ENCODE measurements at regions not wholly inside any gene's neighbourhood (a gene's known extent, or its start where the extent isn't known, plus 50 kb on each side); places are given as distances from the start of the nearest gene placed in this dataset.
A peak's percentile ranks its signal among the peaks of the same experiment; 100 is the strongest.
"Not testable (repeated sequence)": the region's sequence is repeated elsewhere in the genome, so short reads cannot be mapped to it uniquely, and the experiment has no call there.

DNA sequence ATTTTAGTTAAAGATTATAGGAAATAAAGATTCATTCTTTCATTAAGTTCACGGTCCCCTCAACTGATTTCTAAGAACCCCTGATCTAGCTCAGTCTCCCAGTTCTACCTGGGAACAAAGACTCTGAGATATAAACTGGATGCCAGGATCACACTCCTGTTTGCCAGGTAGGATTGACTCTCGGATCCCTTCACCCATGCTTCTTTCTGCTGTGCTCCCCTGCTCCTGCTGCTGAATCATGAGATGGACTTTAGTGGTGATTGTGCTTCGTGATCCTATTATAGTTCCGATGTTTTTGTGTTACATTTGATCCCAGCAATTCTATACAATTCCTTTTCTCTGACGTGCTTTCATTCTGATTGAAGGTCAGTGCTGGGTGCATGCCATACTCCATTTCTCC is 733.1 kb upstream of the TPTE start:
- not testable (repeated sequence) for DNase-seq (ENCODE audit: low read depth)

DNA sequence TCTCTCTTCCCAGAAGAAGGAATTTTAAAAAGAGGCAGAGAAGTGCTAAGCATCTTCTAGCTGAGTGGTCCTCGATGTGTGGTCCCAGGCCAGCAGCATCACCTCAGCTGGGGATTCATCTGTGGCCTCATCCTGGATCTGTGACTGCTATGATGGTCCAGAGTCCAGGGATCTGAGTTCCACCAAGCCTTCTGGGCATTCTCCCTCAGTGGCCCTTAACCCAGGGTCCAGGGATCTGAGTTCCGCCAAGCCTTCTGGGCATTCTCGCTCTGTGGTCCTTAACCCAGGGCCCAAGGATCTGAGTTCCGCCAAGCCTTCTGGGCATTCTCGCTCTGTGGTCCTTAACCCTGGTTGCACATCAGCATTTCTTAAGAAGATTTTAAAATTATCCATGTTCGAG is 731.0 kb upstream of the TPTE start:
- DNase-seq (ENCODE audit: low read depth): not testable (repeated sequence)

DNA sequence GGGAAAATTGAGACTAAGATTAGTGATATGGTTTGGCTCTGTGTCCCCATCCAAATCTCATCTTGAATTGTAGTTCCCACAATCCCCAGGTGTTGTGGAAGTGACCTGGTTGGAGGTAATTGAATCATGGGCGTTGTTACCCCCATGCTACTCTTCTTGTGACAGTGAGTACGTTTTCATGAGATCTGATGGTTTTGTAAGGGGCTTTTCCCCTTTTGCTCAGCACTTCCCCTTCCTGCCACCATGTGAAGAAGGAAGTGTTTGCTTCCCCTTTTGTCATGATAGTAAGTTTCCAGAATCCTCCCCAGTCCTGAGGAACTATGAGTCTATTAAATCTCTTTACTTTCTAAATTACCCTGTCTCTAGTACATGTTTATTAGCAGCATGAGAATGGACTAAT is 729.9 kb upstream of the TPTE start:
- not testable (repeated sequence) for DNase-seq (ENCODE audit: low read depth)

DNA sequence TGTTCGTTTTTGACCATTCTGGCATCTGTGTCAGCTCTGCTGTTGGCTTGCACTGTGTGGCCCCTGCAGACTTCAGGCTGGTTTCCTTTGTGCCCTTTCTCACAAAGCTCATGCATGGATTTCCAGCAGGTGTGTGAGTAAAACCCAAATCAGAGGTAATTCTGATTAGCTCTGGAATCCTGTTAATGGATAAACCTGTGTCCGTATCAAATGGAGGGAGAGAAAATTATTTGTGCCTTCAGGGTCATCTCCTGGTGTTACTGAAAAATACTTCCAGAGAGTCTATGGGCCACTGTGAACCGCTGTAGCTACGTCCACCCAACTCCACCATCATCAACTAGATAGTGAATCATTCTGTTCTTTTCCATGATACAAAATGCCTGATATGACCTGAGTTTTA is 726.1 kb upstream of the TPTE start:
- not testable (repeated sequence) for DNase-seq (ENCODE audit: low read depth)

DNA sequence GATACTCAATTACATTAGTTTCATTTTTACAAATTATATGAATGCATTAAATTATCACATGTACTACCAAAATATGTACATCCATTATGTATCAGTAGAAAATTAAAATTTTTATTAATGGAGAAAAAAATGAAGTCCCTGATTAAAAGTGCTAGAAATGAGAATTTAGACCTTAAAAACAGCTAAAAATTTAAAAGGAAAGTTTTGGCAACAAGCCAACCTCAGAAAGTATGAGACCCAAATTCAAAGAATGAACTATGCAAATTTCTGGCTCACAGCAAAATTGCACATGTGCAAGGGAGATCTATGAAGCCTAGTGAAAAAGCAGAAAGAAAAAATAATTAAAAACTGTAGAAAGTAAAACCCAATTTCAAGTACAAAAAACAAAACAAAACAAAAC is 725.1 kb upstream of the TPTE start:
- peak; percentile 0 for DNase-seq (ENCODE audit: low read depth)

DNA sequence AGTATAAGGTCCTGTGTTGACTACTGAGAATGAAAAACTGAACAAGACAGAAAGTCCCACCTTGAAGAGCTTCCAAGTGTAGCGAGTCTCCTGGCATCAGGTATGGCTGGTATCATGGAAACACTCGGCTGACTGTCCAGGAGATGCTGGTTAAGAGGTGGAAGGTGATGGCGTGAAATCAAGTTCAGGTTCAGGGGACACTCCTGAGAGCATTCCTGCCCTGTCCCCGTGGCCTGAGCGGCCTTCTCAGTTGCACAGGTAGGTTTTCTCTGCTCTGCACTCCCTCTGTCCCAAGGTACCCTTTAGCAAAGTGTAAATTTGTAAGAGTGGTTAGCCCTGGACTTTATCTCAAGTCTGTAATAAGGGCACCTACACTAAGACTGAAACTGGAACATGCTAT is 713.7 kb upstream of the TPTE start:
- not testable (repeated sequence) for DNase-seq (ENCODE audit: low read depth)

DNA sequence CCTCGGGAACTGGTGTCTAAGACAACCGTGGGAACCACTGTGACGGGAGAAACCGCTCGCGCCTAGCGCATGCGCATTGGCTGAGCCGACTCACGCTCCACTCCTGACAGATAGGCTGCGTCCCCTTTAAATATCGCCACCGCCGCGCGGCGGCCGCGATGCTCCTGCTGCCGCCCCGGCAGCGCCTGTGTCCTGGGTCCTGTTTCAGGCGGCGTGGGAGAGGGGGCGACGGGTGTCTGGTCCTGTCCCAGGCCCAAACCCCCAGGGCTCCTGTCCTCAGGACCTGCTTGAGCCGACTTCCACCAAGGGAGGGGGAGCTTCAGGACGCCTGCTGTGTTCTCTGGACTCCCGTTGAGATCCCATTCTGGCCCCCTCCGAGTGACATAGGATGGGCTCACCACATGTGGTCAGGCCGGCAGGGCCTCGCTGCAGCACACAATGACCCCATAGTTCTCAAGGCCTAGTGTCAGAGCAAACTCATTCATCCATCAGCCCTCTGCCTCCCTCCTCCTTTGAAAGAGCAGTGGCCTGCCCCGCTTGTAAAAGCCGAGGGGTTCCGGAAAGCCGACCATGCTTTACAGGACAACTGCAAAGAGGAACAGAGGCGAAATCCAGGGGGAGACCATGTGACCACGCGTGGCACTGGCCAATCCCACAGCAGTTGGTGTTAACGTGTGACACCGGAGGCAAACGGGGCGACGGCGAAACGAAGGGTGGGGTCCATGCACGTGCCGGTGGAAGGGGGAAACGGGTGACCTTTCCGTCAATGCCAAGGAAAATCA is 710.0 kb upstream of the TPTE start:
- not testable (repeated sequence) for DNase-seq (ENCODE audit: low read depth)

DNA sequence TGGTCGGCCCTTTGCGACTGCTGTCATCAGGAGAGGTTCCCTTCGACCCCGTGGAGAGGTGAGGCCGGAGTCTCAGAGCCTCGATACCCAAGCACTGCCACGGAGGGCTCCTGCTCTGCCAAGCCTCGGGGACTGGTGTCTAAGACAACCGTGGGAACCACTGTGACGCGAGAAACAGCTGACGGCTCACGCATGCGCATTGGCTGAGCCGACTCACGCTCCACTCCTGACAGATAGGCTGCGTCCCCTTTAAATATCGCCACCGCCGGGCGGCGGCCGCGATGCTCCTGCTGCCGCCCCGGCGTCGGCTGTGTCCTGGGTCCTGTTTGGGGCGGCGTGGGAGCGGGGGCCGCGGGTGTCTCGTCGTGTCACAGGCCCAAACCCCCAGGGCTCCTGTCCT is 708.9 kb upstream of the TPTE start:
- not testable (repeated sequence) for DNase-seq (ENCODE audit: low read depth)

DNA sequence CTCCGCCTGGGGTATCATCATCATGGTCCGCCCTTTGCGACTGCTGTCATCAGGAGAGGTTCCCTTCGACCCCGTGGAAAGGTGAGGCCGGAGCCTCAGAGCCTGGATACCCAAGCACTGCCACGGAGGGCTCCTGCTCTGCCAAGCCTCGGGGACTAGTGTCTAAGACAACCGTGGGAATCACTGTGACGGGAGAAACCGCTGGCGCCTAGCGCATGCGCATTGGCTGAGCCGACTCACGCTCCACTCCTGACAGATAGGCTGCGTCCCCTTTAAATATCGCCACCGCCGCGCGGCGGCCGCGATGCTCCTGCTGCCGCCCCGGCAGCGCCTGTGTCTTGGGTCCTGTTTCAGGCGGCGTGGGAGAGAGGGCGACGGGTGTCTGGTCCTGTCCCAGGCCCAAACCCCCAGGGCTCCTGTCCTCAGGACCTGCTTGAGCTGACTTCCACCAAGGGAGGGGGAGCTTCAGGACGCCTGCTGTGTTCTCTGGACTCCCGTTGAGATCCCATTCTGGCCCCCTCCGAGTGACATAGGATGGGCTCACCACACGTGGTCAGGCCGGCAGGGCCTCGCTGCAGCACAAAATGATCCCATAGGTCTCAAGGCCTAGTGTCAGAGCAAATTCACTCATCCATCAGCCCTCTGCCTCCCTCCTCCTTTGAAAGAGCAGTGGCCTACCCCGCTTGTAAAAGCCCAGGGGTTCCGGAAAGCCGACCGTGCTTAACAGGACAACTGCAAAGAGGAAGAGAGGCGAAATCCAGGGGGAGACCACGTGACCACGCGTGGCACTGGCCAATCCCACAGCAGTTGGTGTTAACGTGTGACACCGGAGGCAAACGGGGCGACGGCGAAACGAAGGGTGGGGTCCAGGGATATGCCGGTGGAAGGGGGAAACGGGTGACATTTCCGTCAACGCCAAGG is 707.2 kb upstream of the TPTE start:
- DNase-seq (ENCODE audit: low read depth): not testable (repeated sequence)

DNA sequence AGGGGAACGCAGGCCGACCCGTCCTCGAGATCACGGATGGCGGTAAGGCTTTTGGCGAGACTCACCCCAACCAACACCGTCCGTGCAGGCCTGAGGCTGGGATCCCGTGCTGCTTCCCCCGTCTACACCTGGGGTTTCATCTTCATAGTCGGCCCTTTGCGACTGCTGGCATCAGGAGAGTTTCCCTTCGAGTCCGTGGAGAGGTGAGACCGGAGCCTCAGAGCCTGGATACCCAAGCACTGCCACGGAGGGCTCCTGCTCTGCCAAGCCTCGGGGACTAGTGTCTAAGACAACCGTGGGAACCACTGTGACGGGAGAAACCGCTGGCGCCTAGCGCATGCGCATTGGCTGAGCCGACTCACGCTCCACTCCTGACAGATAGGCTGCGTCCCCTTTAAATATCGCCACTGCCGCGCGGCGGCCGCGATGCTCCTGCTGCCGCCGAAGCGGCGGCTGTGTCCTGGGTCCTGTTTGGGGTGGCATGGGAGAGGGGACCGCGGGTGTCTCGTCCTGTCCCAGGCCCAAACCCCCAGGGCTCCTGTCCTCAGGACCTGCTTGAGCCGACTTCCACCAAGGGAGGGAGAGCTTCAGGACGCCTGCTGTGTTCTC is 706.1 kb upstream of the TPTE start:
- DNase-seq (ENCODE audit: low read depth): not testable (repeated sequence)

DNA sequence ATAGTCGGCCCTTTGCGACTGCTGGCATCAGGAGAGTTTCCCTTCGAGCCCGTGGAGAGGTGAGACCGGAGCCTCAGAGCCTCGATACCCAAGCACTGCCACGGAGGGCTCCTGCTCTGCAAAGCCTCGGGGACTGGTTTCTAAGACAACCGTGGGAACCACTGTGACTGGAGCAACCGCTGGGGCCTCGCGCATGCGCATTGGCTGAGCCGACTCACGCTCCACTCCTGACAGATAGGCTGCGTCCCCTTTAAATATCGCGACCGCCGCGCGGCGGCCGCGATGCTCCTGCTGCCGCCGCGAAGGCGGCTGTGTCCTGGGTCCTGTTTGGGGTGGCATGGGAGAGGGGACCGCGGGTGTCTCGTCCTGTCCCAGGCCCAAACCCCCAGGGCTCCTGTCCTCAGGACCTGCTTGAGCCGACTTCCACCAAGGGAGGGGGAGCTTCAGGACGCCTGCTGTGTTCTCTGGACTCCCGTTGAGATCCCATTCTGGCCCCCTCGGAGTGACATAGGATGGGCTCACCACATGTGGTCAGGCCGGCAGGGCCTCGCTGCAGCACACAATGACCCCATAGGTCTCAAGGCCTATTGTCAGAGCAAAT is 704.5 kb upstream of the TPTE start:
- not testable (repeated sequence) for DNase-seq (ENCODE audit: low read depth)

DNA sequence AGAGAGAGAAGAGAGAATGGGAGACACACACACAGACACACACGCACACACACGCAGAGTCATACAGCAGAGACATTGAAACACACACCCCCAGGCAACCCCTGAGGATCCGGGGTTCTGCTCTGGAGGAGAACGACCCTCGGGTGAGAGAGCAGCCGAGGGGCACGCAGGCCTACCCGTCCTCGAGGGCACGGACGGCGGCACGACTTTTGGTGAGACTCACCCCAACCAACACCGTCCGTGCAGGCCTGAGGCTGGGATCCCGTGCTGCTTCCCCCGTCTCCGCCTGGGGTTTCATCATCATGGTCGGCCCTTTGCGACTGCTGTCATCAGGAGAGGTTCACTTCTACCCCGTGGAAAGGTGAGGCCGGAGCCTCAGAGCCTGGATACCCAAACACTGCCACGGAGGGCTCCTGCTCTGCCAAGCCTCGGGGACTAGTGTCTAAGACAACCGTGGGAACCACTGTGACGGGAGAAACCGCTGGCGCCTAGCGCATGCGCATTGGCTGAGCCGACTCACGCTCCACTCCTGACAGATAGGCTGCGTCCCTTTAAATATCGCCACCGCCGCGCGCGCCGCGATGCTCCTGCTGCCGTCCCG is 703.4 kb upstream of the TPTE start:
- not testable (repeated sequence) for DNase-seq (ENCODE audit: low read depth)

DNA sequence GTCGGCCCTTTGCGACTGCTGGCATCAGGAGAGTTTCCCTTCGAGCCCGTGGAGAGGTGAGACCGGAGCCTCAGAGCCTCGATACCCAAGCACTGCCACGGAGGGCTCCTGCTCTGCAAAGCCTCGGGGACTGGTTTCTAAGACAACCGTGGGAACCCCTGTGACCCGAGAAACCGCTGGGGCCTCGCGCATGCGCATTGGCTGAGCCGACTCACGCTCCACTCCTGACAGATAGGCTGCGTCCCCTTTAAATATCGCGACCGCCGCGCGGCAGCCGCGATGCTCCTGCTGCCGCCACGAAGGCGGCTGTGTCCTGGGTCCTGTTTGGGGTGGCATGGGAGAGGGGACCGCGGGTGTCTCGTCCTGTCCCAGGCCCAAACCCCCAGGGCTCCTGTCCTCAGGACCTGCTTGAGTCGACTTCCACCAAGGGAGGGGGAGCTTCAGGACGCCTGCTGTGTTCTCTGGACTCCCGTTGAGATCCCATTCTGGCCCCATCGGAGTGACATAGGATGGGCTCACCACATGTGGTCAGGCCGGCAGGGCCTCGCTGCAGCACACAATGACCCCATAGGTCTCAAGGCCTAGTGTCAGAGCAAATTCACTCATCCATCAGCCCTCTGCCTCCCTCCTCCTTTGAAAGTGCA is 701.7 kb upstream of the TPTE start:
- DNase-seq (ENCODE audit: low read depth): not testable (repeated sequence)

DNA sequence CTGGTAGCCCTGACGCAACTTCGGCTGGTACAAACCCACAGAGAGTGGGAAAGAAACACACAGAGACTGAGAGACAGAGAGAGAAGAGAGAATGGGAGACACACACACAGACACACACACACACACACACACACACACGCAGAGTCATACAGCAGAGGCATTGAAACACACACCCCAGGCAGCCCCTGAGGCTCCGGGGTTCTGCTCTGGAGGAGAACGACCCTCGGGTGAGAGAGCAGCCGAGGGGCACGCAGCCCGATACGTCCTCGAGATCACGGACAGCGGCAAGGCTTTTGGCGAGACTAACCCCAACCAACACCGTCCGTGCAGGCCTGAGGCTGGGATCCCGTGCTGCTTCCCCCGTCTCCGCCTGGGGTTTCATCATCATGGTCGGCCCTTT is 700.8 kb upstream of the TPTE start:
- not testable (repeated sequence) for DNase-seq (ENCODE audit: low read depth)

DNA sequence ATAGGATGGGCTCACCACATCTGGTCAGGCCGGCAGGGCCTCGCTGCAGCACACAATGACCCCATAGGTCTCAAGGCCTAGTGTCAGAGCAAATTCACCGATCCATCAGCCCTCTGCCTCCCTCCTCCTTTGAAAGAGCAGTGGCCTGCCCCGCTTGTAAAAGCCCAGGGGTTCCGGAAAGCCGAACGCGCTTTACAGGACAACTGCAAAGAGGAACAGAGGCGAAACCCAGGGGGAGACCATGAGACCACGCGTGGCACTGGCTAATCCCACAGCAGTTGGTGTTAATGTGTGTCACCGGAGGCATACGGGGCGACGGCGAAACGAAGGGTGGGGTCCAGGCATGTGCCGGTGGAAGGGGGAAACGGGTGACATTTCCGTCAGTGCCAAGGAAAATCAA is 699.9 kb upstream of the TPTE start:
- DNase-seq (ENCODE audit: low read depth): not testable (repeated sequence)

DNA sequence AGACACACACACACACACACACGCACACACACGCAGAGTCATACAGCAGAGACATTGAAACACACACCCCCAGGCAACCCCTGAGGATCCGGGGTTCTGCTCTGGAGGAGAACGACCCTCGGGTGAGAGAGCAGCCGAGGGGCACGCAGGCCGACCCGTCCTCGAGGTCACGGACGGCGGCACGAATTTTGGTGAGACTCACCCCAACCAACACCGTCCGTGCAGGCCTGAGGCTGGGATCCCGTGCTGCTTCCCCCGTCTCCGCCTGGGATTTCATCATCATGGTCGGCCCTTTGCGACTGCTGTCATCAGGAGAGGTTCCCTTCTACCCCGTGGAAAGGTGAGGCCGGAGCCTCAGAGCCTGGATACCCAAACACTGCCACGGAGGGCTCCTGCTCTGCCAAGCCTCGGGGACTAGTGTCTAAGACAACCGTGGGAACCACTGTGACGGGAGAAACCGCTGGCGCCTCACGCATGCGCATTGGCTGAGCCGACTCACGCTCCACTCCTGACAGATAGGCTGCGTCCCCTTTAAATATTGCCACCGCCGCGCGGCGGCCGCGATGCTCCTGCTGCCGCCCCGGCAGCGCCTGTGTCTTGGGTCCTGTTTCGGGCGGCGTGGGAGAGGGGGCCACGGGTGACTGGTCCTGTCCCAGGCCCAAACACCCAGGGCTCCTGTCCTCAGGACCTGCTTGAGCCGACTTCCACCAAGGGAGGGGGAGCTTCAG is 699.1 kb upstream of the TPTE start:
- not testable (repeated sequence) for DNase-seq (ENCODE audit: low read depth)

DNA sequence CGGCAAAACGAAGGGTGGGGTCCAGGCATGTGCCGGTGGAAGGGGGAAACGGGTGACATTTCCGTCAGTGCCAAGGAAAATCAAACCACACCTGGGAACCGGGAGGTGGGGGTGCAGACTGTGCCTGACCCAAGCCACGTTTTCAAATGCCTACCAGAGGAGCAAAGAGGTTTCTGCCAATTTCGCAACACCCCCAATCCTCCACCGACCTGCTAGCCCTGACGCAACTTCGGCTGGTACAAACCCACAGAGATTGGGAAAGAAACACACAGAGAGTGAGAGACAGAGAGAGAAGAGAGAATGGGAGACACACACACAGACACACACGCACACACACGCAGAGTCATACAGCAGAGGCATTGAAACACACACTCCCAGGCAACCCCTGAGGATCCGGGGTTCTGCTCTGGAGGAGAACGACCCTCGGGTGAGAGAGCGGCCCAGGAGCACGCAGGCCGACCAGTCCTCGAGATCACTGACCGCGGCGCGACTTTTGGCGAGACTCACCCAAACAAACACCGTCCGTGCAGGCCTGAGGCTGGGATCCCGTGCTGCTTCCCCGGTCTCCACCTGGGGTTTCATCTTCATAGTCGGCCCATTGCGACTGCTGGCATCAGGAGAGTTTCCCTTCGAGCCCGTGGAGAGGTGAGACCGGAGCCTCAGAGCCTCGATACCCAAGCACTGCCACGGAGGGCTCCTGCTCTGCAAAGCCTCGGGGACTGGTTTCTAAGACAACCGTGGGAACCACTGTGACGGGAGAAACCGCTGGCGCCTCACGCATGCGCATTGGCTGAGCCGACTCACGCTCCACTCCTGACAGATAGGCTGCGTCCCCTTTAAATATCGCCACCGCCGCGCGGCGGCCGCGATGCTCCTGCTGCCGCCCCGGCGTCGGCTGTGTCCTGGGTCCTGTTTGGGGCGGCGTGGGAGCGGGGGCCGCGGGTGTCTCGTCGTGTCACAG is 697.9 kb upstream of the TPTE start:
- DNase-seq (ENCODE audit: low read depth): not testable (repeated sequence)

DNA sequence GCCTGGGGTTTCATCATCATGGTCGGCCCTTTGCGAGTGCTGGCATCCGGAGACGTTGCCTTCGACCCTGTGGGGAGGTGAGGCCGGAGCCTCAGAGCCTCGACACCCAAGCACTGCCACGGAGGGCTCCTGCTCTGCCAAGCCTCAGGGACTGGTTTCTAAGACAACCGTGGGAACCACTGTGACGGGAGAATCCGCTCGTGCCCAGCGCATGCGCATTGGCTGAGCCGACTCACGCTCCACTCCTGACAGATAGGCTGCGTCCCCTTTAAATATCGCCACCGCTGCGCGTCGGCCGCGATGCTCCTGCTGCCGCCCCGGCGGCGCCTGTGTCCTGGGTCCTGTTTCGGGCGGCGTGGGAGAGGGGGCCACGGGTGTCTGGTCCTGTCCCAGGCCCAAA is 690.6 kb upstream of the TPTE start:
- DNase-seq (ENCODE audit: low read depth): not testable (repeated sequence)

DNA sequence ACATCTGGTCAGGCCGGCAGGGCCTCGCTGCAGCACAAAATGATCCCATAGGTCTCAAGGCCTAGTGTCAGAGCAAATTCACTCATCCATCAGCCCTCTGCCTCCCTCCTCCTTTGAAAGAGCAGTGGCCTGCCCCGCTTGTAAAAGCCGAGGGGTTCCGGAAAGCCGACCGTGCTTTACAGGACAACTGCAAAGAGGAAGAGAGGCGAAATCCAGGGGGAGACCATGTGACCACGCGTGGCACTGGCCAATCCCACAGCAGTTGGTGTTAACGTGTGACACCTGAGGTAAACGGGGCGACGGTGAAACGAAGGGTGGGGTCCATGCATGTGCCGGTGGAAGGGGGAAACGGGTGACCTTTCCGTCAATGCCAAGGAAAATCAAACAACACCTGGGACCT is 688.6 kb upstream of the TPTE start:
- not testable (repeated sequence) for DNase-seq (ENCODE audit: low read depth)
